HCT116 (cell line): ENCODE measurements at regions not wholly inside any gene's neighbourhood (a gene's known extent, or its start where the extent isn't known, plus 50 kb on each side); places are given as distances from the start of the nearest gene placed in this dataset.

Experiments used
- ATAC-seq: fragments of 200-7000 bp; cut with Tn5 transposase; 2 replicates; pipeline ENCODE4 v1.9.1; 2020; ENCODE audit warnings: mild to moderate bottlenecking, moderate library complexity
- BruUV-seq: library from RNA; stranded (reverse); fragments of 400-500 nt; replicated peaks from 2 replicates; lab custom pipeline; 2021; lab: Mats Ljungman, UMichigan
- CTCF ChIA-PET: fragments of 300-600 bp; sonication (Branson Sonifier 250); formaldehyde crosslinking; loops from one replicate; lab custom pipeline; 2021; ENCODE audit warnings: antibody characterized with exemption; lab: Charles Lee
- POLR2A ChIA-PET: fragments of 300-600, 350-600 bp; sonication (Branson Sonifier 250); formaldehyde crosslinking; loops from one replicate; lab custom pipeline; 2021; ENCODE audit warnings: antibody characterized with exemption; lab: Charles Lee
- RAD21 ChIA-PET, 2 experiments: fragments of 300-600 bp; sonication (Branson Sonifier 250); formaldehyde crosslinking; loops; one replicate each; lab custom pipeline; 2023; ENCODE audit warnings: low total read pairs in 2 of 2; ENCODE audit not compliant: uncharacterized antibody in 2 of 2, unreplicated experiment in 2 of 2, low non-redundant PET in 1 of 2; lab: Charles Lee
- DNase-seq: peaks from one replicate; pipeline ENCODE4 v3.0.0-alpha.2; 2010; ENCODE audit warnings: low read depth, low spot score
- H2AFZ ChIP-seq: fragments of 200-600 bp; shearing (Covaris generic), sonication (generic); 2 replicates; pipeline ENCODE4 v1.6.1; 2017; ENCODE audit warnings: low read depth, mixed run types, mixed read lengths, antibody characterized with exemption, low read length; ENCODE audit not compliant: poor library complexity, severe bottlenecking
- H3K27ac ChIP-seq: 2 replicates; pipeline ENCODE4 v1.5.1; 2012; ENCODE audit warnings: low read depth, low read length
- H3K27me3 ChIP-seq: fragments of 200-600 bp; sonication (generic); 2 replicates; pipeline ENCODE4 v1.6.1; 2016; ENCODE audit warnings: mixed run types, low read length, mixed read lengths; ENCODE audit not compliant: insufficient read depth
- H3K36me3 ChIP-seq, 2 experiments: fragments of 200-500 bp in 1 of 2; fragments of 200-600 bp in 1 of 2; sonication (Bioruptor generic) in 1 of 2; sonication (generic) in 1 of 2; 2 replicates each; pipeline versions ENCODE4 v1.5.1 to v1.6.1; 2014 to 2016; ENCODE audit warnings: low read length in 2 of 2, inconsistent platforms in 1 of 2, mixed read lengths in 1 of 2, mixed run types in 1 of 2; ENCODE audit not compliant: insufficient read depth in 2 of 2, control insufficient read depth in 1 of 2
- H3K4me1 ChIP-seq, 2 experiments: fragments of 200-600 bp in 1 of 2; sonication (generic) in 1 of 2; 2 replicates each; pipeline versions ENCODE4 v1.5.1 to v1.6.1; 2012 to 2017; ENCODE audit warnings: low read length in 2 of 2, inconsistent platforms in 1 of 2, mild to moderate bottlenecking in 1 of 2, mixed read lengths in 1 of 2, mixed run types in 1 of 2, moderate library complexity in 1 of 2; ENCODE audit not compliant: insufficient read depth in 2 of 2, control insufficient read depth in 1 of 2
- H3K4me2 ChIP-seq: fragments of 200-600 bp; sonication (generic); 2 replicates; pipeline ENCODE4 v1.6.1; 2017; ENCODE audit warnings: mixed run types, low read length, mixed read lengths
- H3K4me3 ChIP-seq, 2 experiments: fragments of 200-600 bp in 1 of 2; sonication (generic) in 1 of 2; replicated peaks in 1 of 2; 2 replicates each; pipeline ENCODE4 v1.5.1; 2011 to 2016; ENCODE audit warnings: low read length in 2 of 2, control low read depth in 1 of 2, low read depth in 1 of 2, mild to moderate bottlenecking in 1 of 2, mixed read lengths in 1 of 2, mixed run types in 1 of 2
- H3K79me2 ChIP-seq: fragments of 200-600 bp; sonication (generic); 2 replicates; pipeline ENCODE4 v1.6.1; 2017; ENCODE audit warnings: mild to moderate bottlenecking, mixed run types, low read length, moderate library complexity, mixed read lengths; ENCODE audit not compliant: insufficient read depth
- H3K9ac ChIP-seq: fragments of 200-600 bp; sonication (generic); 2 replicates; pipeline ENCODE4 v1.6.1; 2016; ENCODE audit warnings: low read length, mixed read lengths
- H3K9me2 ChIP-seq: fragments of 200-600 bp; sonication (generic), shearing (Covaris generic); 2 replicates; pipeline ENCODE4 v1.6.1; 2017; ENCODE audit warnings: mixed run types, mild to moderate bottlenecking, moderate library complexity; ENCODE audit not compliant: insufficient read depth
- H3K9me3 ChIP-seq, 2 experiments: fragments of 200-500 bp in 1 of 2; fragments of 200-600 bp in 1 of 2; sonication (Bioruptor generic) in 1 of 2; sonication (generic) in 1 of 2; 2 replicates each; pipeline ENCODE4 v1.6.1; 2014 to 2017; ENCODE audit warnings: low read length in 2 of 2, mixed read lengths in 2 of 2, inconsistent platforms in 1 of 2, low read depth in 1 of 2, mild to moderate bottlenecking in 1 of 2, mixed run types in 1 of 2, moderate library complexity in 1 of 2; ENCODE audit not compliant: control insufficient read depth in 1 of 2, insufficient read depth in 1 of 2
- H4K20me1 ChIP-seq: fragments of 200-600 bp; sonication (generic), shearing (Covaris generic); 2 replicates; pipeline ENCODE4 v1.6.1; 2017; ENCODE audit warnings: mixed run types, mild to moderate bottlenecking, moderate library complexity; ENCODE audit not compliant: insufficient read depth
- CBX3 ChIP-seq: IDR thresholded peaks from 2 replicates; pipeline ENCODE4 v1.6.1; 2012; ENCODE audit warnings: low read depth
- EGR1 ChIP-seq: IDR thresholded peaks from 2 replicates; pipeline ENCODE4 v1.6.1; 2012; ENCODE audit warnings: low read depth
- ELF1 ChIP-seq: IDR thresholded peaks from 2 replicates; pipeline ENCODE4 v1.6.1; 2012; ENCODE audit warnings: low read depth, borderline replicate concordance
- JUND ChIP-seq: IDR thresholded peaks from 2 replicates; pipeline ENCODE4 v1.6.1; 2012
- POLR2A ChIP-seq: IDR thresholded peaks from 2 replicates; pipeline ENCODE4 v1.7.0; 2011; ENCODE audit warnings: borderline replicate concordance; ENCODE audit not compliant: insufficient read depth, insufficient read length; ENCODE audit errors: extremely low read depth
- POLR2AphosphoS5 ChIP-seq: IDR thresholded peaks from 2 replicates; pipeline ENCODE4 v1.6.1; 2011; ENCODE audit warnings: mild to moderate bottlenecking, low read depth, low read length, moderate library complexity
- RAD21 ChIP-seq: IDR thresholded peaks from 2 replicates; pipeline ENCODE4 v1.6.1; 2012; ENCODE audit warnings: low read depth, mild to moderate bottlenecking
- SIN3A ChIP-seq: IDR thresholded peaks from 2 replicates; pipeline ENCODE4 v1.6.1; 2012; ENCODE audit warnings: low read depth
- YY1 ChIP-seq: IDR thresholded peaks from 2 replicates; pipeline ENCODE4 v1.6.1; 2011; ENCODE audit warnings: low read length, low read depth, moderate library complexity, mild to moderate bottlenecking; ENCODE audit not compliant: insufficient replicate concordance; ENCODE audit errors: extremely low read depth
- ZFX ChIP-seq: fragments of 450-650 bp; IDR thresholded peaks from 2 replicates; pipeline ENCODE4 v1.6.1; 2017
- intact Hi-C: fragments of 100-400 bp; cut with micrococcal nuclease; formaldehyde crosslinking; loops from 2 replicates; pipeline ENCODE4 v1.10.0; 2022
- TF ChIP-seq, protein P1 (sequence below): IDR thresholded peaks from 2 replicates; pipeline ENCODE4 v1.6.1; 2012; ENCODE audit warnings: low read depth
- TF ChIP-seq, protein P2 (sequence below): IDR thresholded peaks from 2 replicates; pipeline ENCODE4 v1.6.1; 2011; ENCODE audit warnings: mild to moderate bottlenecking, low read length, moderate library complexity; ENCODE audit not compliant: insufficient replicate concordance; ENCODE audit errors: extremely low read depth
- TF ChIP-seq, protein P3 (sequence below): IDR thresholded peaks from 2 replicates; pipeline ENCODE4 v1.6.1; 2012
- TF ChIP-seq, protein P4 (sequence below), 3 experiments: fragments of 200-600 bp in 1 of 3; sonication (generic) in 1 of 3; IDR thresholded peaks in 2 of 3; conservative IDR thresholded peaks in 1 of 3; 2 replicates each; pipeline ENCODE4 v1.5.1; 2012 to 2017; ENCODE audit warnings: low read depth in 2 of 3, low read length in 2 of 3, antibody characterized with exemption in 1 of 3, borderline replicate concordance in 1 of 3, control low read depth in 1 of 3, mild to moderate bottlenecking in 1 of 3, mixed read lengths in 1 of 3, mixed run types in 1 of 3, moderate library complexity in 1 of 3; ENCODE audit not compliant: insufficient read depth in 1 of 3

DNA sequence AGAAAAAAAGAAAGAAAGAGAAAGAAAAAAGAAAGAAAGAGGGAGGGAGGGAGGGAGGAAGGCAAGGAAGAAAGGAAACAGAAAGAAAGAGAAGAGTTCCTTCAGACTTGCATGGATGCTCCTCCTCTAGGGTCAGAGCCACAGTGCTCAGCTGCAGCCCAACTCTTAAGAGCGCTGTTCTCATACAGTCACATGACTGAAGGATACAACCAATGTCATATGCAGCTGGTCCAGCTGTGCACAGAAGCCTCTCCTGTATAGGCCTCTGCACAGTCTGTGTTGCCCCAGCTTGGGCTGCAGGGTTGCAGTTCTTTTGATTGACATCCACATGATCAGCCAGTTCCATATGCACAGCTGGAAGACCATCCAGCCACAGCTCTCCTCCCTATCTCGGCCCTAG is 86.8 kb upstream of the CTNNB1 start:
- H3K27me3 ChIP-seq, result peaks cover 6% of the 10 kb centered on the region; the same call in 1 of the 2 replicates
- no peak overlapping the region for H3K4me2 ChIP-seq
- DNase-seq, result no peak
- ATAC-seq, result no peak
- no peaks in the 10 kb centered on the region for H3K79me2 ChIP-seq
- ChIA-PET CTCF (no interaction called here), RAD21 (no interaction called here), POLR2A (no interaction called here)
- no peaks in the 10 kb centered on the region for H3K36me3 ChIP-seq
- no TSS peak for BruUV-seq
- TF ChIP-seq RAD21, result no peak
- TF ChIP-seq POLR2AphosphoS5, result no peak
- TF ChIP-seq, protein P1, sequence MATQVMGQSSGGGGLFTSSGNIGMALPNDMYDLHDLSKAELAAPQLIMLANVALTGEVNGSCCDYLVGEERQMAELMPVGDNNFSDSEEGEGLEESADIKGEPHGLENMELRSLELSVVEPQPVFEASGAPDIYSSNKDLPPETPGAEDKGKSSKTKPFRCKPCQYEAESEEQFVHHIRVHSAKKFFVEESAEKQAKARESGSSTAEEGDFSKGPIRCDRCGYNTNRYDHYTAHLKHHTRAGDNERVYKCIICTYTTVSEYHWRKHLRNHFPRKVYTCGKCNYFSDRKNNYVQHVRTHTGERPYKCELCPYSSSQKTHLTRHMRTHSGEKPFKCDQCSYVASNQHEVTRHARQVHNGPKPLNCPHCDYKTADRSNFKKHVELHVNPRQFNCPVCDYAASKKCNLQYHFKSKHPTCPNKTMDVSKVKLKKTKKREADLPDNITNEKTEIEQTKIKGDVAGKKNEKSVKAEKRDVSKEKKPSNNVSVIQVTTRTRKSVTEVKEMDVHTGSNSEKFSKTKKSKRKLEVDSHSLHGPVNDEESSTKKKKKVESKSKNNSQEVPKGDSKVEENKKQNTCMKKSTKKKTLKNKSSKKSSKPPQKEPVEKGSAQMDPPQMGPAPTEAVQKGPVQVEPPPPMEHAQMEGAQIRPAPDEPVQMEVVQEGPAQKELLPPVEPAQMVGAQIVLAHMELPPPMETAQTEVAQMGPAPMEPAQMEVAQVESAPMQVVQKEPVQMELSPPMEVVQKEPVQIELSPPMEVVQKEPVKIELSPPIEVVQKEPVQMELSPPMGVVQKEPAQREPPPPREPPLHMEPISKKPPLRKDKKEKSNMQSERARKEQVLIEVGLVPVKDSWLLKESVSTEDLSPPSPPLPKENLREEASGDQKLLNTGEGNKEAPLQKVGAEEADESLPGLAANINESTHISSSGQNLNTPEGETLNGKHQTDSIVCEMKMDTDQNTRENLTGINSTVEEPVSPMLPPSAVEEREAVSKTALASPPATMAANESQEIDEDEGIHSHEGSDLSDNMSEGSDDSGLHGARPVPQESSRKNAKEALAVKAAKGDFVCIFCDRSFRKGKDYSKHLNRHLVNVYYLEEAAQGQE, result no peak
- no peak for TF ChIP-seq EGR1
- no peak for TF ChIP-seq JUND
- no peak for TF ChIP-seq CBX3
- H3K4me3 ChIP-seq, result no peak overlapping the region
- H3K27ac ChIP-seq, result no peak overlapping the region
- H3K4me1 ChIP-seq, result peaks cover 6 to 8% of the 10 kb centered on the region in 2 experiments; a peak in 3 of 4 replicates
- intact Hi-C loops, result no loop called here
- H2AFZ ChIP-seq, result no peak overlapping the region
- no peak overlapping the region for H3K9ac ChIP-seq
- H3K9me3 ChIP-seq, result no peaks in the 10 kb centered on the region
- H3K9me2 ChIP-seq, result no peaks in the 10 kb centered on the region
- H4K20me1 ChIP-seq, result no peaks in the 10 kb centered on the region

DNA sequence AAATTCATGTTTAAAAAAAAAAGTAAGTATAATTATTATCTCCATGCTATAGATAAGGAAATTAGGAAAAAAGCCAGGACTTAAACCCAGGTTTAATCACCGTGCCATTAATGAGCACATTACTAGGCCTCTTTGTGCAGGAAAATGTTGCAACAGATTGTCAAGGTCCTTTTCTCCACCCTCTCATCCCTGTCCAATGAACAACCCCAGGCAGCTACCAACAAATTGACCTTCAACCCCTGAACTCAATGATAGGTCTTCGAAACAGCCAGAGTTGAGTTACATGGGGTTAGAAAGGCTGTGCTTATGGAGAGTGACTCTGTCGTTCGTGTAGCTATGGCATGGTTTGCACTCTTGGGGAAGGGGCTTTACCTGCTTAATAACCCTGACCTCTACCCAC is 84.2 kb upstream of the CTNNB1 start:
- ChIA-PET RAD21 (no interaction called here), POLR2A (no interaction called here), CTCF (no interaction called here)
- Histone ChIP-seq H3K27me3 (no peaks in the 10 kb centered on the region), H4K20me1 (no peaks in the 10 kb centered on the region), H3K79me2 (no peaks in the 10 kb centered on the region), H3K36me3 (no peaks in the 10 kb centered on the region), H3K27ac (no peak overlapping the region), H3K4me3 (no peak overlapping the region), H3K9me2 (no peaks in the 10 kb centered on the region), H3K9me3 (no peaks in the 10 kb centered on the region), H2AFZ (no peak overlapping the region), H3K9ac (no peak overlapping the region), H3K4me2 (no peak overlapping the region), H3K4me1 (peaks cover 12 to 16% of the 10 kb centered on the region in 2 experiments)
- no TSS peak for BruUV-seq
- DNase-seq, result no peak
- ATAC-seq, result no peak
- intact Hi-C loops, result no loop called here
- no peak for TF ChIP-seq YY1
- TF ChIP-seq, protein P2, sequence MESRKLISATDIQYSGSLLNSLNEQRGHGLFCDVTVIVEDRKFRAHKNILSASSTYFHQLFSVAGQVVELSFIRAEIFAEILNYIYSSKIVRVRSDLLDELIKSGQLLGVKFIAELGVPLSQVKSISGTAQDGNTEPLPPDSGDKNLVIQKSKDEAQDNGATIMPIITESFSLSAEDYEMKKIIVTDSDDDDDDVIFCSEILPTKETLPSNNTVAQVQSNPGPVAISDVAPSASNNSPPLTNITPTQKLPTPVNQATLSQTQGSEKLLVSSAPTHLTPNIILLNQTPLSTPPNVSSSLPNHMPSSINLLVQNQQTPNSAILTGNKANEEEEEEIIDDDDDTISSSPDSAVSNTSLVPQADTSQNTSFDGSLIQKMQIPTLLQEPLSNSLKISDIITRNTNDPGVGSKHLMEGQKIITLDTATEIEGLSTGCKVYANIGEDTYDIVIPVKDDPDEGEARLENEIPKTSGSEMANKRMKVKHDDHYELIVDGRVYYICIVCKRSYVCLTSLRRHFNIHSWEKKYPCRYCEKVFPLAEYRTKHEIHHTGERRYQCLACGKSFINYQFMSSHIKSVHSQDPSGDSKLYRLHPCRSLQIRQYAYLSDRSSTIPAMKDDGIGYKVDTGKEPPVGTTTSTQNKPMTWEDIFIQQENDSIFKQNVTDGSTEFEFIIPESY, result no peak
- no peak for TF ChIP-seq ZFX
- no peak for TF ChIP-seq POLR2A
- no peak for TF ChIP-seq CBX3
- no peak for TF ChIP-seq SIN3A
- TF ChIP-seq, protein P3, sequence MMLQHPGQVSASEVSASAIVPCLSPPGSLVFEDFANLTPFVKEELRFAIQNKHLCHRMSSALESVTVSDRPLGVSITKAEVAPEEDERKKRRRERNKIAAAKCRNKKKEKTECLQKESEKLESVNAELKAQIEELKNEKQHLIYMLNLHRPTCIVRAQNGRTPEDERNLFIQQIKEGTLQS, result no peak
- TF ChIP-seq, protein P4, sequence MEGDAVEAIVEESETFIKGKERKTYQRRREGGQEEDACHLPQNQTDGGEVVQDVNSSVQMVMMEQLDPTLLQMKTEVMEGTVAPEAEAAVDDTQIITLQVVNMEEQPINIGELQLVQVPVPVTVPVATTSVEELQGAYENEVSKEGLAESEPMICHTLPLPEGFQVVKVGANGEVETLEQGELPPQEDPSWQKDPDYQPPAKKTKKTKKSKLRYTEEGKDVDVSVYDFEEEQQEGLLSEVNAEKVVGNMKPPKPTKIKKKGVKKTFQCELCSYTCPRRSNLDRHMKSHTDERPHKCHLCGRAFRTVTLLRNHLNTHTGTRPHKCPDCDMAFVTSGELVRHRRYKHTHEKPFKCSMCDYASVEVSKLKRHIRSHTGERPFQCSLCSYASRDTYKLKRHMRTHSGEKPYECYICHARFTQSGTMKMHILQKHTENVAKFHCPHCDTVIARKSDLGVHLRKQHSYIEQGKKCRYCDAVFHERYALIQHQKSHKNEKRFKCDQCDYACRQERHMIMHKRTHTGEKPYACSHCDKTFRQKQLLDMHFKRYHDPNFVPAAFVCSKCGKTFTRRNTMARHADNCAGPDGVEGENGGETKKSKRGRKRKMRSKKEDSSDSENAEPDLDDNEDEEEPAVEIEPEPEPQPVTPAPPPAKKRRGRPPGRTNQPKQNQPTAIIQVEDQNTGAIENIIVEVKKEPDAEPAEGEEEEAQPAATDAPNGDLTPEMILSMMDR (IDR thresholded peaks at IDR 0.05 in 2 of 3, conservative IDR thresholded peaks at IDR 0.05 in 1 of 3; ENCODE audit: borderline replicate concordance in 1 of 3, insufficient read depth in 1 of 3, low read depth in 2 of 3, low read length in 2 of 3), result no peak
- no peak for TF ChIP-seq JUND
- no peak for TF ChIP-seq ELF1
